ENCODE measurements at regions not wholly inside any gene's neighbourhood (a gene's known extent, or its start where the extent isn't known, plus 50 kb on each side); places are given as distances from the start of the nearest gene placed in this dataset.

DNA sequence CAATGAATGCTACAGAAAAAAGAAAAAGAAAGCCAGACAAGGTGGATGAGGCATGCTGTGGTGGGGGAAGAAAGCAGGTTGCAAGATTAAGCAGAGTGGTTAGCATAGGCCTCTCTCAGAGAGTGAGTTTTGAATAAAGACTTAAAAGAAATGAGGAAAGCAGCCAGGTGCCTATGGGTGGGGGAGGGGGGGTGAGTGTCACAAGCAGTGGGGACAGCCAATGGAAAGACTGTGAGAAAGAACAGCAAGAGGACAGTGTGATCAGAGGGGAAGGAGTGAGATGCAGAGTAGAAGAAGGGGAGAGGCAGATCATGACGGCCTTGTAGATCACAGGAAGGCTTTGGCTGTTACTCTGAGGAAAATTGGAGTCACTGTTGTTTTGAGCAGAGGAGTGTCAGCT, 162.5 kb downstream of the SOX3 start:
- intact Hi-C loops (cut with DNase I), result no loop called here
- no peaks in the 10 kb centered on the region for H3K36me3 ChIP-seq (replicated peaks in 1 of 2)
- DNase-seq, result no peak
- TF ChIP-seq, protein P1, sequence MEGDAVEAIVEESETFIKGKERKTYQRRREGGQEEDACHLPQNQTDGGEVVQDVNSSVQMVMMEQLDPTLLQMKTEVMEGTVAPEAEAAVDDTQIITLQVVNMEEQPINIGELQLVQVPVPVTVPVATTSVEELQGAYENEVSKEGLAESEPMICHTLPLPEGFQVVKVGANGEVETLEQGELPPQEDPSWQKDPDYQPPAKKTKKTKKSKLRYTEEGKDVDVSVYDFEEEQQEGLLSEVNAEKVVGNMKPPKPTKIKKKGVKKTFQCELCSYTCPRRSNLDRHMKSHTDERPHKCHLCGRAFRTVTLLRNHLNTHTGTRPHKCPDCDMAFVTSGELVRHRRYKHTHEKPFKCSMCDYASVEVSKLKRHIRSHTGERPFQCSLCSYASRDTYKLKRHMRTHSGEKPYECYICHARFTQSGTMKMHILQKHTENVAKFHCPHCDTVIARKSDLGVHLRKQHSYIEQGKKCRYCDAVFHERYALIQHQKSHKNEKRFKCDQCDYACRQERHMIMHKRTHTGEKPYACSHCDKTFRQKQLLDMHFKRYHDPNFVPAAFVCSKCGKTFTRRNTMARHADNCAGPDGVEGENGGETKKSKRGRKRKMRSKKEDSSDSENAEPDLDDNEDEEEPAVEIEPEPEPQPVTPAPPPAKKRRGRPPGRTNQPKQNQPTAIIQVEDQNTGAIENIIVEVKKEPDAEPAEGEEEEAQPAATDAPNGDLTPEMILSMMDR (IDR thresholded peaks at IDR 0.05), result no peak
- TF ChIP-seq POLR2A (IDR thresholded peaks at IDR 0.05), result no peak
- no peaks in the 10 kb centered on the region for H3K27me3 ChIP-seq
- H3K27ac ChIP-seq, result no peak overlapping the region
- no peaks in the 10 kb centered on the region for H3K4me1 ChIP-seq (replicated peaks in 1 of 2)
- H3K9me3 ChIP-seq (replicated peaks in 1 of 3), result no peaks in the 10 kb centered on the region
- 38 to 57% (median 48%) methylated on average over 1 of the region's 1 CpG for WGBS, 4 donors
- no peak overlapping the region for H3K4me3 ChIP-seq

DNA sequence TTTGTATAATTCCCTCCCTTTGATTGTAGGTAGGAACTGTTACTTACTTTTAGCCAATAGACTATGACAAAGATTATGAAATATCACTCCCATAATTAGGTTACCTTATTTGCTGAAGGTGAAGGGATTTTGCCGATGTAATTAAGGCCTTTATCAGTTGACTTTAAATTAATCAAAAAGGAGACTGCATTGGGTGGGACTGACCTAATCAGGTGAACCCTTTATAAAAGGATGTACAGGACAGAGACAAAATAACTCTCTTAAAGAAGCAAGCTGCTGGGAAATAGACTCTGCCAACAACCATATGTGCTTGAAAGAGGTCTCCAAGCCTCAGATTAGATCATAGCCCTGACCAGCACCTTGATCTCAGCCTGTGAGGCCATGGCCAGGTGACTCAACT, 167.6 kb downstream of the SOX3 start:
- intact Hi-C loops (cut with DNase I), result no loop called here
- TF ChIP-seq, protein P1 (IDR thresholded peaks at IDR 0.05), result no peak
- TF ChIP-seq POLR2A (IDR thresholded peaks at IDR 0.05), result no peak
- Histone ChIP-seq H3K27ac (no peak overlapping the region), H3K4me3 (no peak overlapping the region), H3K9me3 (replicated peaks in 1 of 3) (no peaks in the 10 kb centered on the region), H3K36me3 (replicated peaks in 1 of 2) (no peaks in the 10 kb centered on the region), H3K4me1 (replicated peaks in 1 of 2) (no peaks in the 10 kb centered on the region), H3K27me3 (no peaks in the 10 kb centered on the region)
- no peak for DNase-seq
- WGBS, 4 donors, result 89 to 100% (median 94%) methylated on average over 1 of the region's 1 CpG

DNA sequence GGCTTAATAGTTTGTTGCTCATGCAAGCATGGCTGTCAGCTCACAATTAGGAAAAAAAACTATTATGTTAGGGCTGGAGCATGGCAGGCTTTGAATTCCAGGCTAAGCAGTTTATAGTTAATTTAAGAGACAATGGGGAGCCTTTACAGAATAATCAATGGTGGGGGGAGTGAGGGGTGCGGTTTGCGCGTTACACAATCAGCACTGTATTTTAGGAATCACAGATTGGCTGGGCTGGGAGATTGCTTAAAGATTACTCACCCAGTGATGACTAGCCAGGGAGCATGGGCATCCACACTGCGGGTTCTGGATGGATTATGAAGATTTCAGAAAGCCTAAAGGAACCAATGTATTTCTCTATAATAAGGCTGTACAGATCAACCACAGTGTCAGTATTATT, 186.6 kb downstream of the SOX3 start:
- no peak overlapping the region for H3K27ac ChIP-seq
- H3K27me3 ChIP-seq, result no peaks in the 10 kb centered on the region
- no peak for DNase-seq
- no peaks in the 10 kb centered on the region for H3K9me3 ChIP-seq (replicated peaks in 1 of 3)
- H3K36me3 ChIP-seq (replicated peaks in 1 of 2), result no peaks in the 10 kb centered on the region
- no peak overlapping the region for H3K4me3 ChIP-seq
- intact Hi-C loops (cut with DNase I), result no loop called here
- TF ChIP-seq POLR2A (IDR thresholded peaks at IDR 0.05), result no peak
- TF ChIP-seq, protein P1 (IDR thresholded peaks at IDR 0.05), result no peak
- 47 to 68% (median 55%) methylated on average over 4 of the region's 4 CpGs for WGBS, 4 donors
- no peaks in the 10 kb centered on the region for H3K4me1 ChIP-seq (replicated peaks in 1 of 2)

DNA sequence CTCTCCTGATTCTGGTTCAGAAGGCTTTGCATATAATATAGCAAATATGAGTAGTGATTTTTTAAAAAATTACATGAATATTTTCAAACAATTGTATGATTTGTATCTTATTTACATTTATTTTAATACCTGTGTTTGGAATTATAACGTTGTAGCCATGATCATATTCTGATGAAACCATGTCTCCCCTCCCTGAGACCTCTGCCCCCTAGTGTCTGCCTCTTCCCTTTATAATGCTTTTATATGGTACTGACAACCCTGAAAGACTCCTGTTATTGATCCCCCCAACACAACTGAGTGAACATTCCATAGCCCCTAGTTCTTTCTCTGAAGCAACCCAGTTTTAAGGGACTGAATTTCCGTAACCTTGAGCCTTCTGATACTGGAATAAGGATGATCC, 187.4 kb downstream of the SOX3 start:
- no peak overlapping the region for H3K4me3 ChIP-seq
- no peak for DNase-seq
- H3K4me1 ChIP-seq (replicated peaks in 1 of 2), result no peaks in the 10 kb centered on the region
- peaks cover 3% of the 10 kb centered on the region for H3K27me3 ChIP-seq
- intact Hi-C loops (cut with DNase I), result no loop called here
- no peaks in the 10 kb centered on the region for H3K36me3 ChIP-seq (replicated peaks in 1 of 2)
- no peaks in the 10 kb centered on the region for H3K9me3 ChIP-seq (replicated peaks in 1 of 3)
- TF ChIP-seq POLR2A (IDR thresholded peaks at IDR 0.05), result no peak
- TF ChIP-seq, protein P1 (IDR thresholded peaks at IDR 0.05), result no peak
- WGBS, 4 donors, result 50 to 58% (median 52%) methylated on average over 2 of the region's 2 CpGs
- no peak overlapping the region for H3K27ac ChIP-seq

All from adrenal gland (tissue), 9 donors.